Stomach (tissue), 4 donors: ENCODE measurements at regions not wholly inside any gene's neighbourhood (a gene's known extent, or its start where the extent isn't known, plus 50 kb on each side); places are given as distances from the start of the nearest gene placed in this dataset.
"Not testable (repeated sequence)": the region's sequence is repeated elsewhere in the genome, so short reads cannot be mapped to it uniquely, and the experiment has no call there.

ENCODE experiments used
- CTCF ChIP-seq, 7 experiments: fragments of 450-650 bp in 4 of 7; fragments of 200-600 bp in 3 of 7; sonication (generic) in 3 of 7; IDR thresholded peaks; one replicate each; pipeline ENCODE4 v1.5.1; 2016 to 2019; ENCODE audit warnings: antibody characterized with exemption in 7 of 7, control low read depth in 2 of 7, mild to moderate bottlenecking in 1 of 7
- EP300 ChIP-seq: sonication (generic); formaldehyde crosslinking; IDR thresholded peaks from one replicate; pipeline ENCODE4 v1.6.1; 2017; ENCODE audit warnings: antibody characterized with exemption
- POLR2A ChIP-seq, 4 donors: fragments of 450-650 bp; IDR thresholded peaks; one replicate each; pipeline ENCODE4 v1.6.1; 2016; ENCODE audit warnings: antibody characterized with exemption in 4 of 4, control low read depth in 2 of 4, mild to moderate bottlenecking in 1 of 4, moderate library complexity in 1 of 4
- POLR2AphosphoS5 ChIP-seq, 3 donors: sonication (generic); formaldehyde crosslinking; IDR thresholded peaks; one replicate each; pipeline ENCODE4 v1.6.1; 2016; ENCODE audit warnings: antibody characterized with exemption in 3 of 3

- TF ChIP-seq CTCF (IDR thresholded peaks at IDR 0.05); POLR2A (IDR thresholded peaks at IDR 0.05); POLR2AphosphoS5 (IDR thresholded peaks at IDR 0.05); EP300: not testable (repeated sequence)
These were observed 84.7 kb upstream of the NOX4 start for GRCh38 chr11:89575846-89576245.
